ENCODE measurements at regions not wholly inside any gene's neighbourhood (a gene's known extent, or its start where the extent isn't known, plus 50 kb on each side); places are given as distances from the start of the nearest gene placed in this dataset.

DNA sequence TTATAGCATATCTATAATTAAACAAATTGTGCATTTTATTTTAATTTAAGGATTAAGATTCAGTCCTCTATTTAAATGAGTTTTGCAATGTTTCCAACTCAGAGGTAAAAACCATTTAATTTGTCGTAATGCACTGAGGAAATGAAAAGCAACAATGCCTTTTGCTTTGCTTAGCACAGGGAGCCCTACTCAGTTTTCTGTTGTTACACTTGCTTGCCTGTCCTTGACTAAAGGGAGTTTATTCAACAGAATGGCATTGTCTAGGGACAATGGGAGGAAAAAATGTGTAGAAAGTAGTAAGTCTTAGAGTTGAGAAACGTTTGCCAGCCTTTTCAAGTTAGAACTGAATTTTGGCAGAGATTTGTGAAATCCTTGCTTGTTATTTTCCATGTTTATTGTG, 734.2 kb upstream of the ANO3 start:
- TF ChIP-seq SIN3A (IDR thresholded peaks at IDR 0.05; ENCODE audit: borderline replicate concordance, insufficient read depth, low read depth, low read length): no peak
- TF ChIP-seq, protein P1, sequence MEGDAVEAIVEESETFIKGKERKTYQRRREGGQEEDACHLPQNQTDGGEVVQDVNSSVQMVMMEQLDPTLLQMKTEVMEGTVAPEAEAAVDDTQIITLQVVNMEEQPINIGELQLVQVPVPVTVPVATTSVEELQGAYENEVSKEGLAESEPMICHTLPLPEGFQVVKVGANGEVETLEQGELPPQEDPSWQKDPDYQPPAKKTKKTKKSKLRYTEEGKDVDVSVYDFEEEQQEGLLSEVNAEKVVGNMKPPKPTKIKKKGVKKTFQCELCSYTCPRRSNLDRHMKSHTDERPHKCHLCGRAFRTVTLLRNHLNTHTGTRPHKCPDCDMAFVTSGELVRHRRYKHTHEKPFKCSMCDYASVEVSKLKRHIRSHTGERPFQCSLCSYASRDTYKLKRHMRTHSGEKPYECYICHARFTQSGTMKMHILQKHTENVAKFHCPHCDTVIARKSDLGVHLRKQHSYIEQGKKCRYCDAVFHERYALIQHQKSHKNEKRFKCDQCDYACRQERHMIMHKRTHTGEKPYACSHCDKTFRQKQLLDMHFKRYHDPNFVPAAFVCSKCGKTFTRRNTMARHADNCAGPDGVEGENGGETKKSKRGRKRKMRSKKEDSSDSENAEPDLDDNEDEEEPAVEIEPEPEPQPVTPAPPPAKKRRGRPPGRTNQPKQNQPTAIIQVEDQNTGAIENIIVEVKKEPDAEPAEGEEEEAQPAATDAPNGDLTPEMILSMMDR (IDR thresholded peaks at IDR 0.05): no peak
